ENCODE measurements at regions not wholly inside any gene's neighbourhood (a gene's known extent, or its start where the extent isn't known, plus 50 kb on each side); places are given as distances from the start of the nearest gene placed in this dataset.

DNA sequence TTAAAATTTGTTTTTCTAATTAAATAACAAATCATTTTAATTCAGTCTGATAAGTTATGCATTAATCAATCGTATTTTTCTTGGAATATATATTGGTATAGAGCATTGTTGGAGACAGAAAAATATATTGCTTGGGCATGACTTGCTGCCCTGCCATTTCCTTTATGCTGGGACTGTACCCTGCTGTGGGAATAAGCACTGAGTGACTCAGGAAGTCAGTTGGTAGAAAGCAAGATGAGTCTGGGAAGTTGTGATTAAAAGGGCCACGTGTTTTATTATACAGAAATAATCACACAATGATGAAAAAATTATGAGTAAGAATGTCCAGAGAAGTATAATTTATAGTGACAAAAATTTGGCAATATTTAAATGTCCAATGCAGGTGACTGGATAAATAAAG lies 139.5 kb downstream of the KIF18A start:
- no peak overlapping the region for H2AFZ ChIP-seq (ENCODE audit: control insufficient read depth, low read depth, low read length)
- H3K4me1 ChIP-seq (ENCODE audit: control insufficient read depth, insufficient read depth, low read length) = no peaks in the 10 kb centered on the region
- no peaks in the 10 kb centered on the region for H3K36me3 ChIP-seq (ENCODE audit: control insufficient read depth in 2 of 2, insufficient read depth in 2 of 2, low read length in 1 of 2)
- DNase-seq (ENCODE audit: low read depth, low spot score) (no peak), FAIRE-seq (no peak), ATAC-seq (no peak)
- WGBS (ENCODE audit: insufficient coverage, insufficient replicate concordance, low lambda C conversion rate, missing lambda C conversion rate) = 0% methylated on average over 2 of the region's 2 CpGs
- H3K27me3 ChIP-seq (replicated peaks in 1 of 2; ENCODE audit: control insufficient read depth in 2 of 2, insufficient read depth in 2 of 2, low read length in 1 of 2) = no peaks in the 10 kb centered on the region
- H3K9me3 ChIP-seq (replicated peaks; ENCODE audit: control insufficient read depth, insufficient read depth, low read length) = no peaks in the 10 kb centered on the region
- no peak overlapping the region for H3K4me2 ChIP-seq (ENCODE audit: control insufficient read depth, insufficient read depth)
- no peak overlapping the region for H3K9ac ChIP-seq (ENCODE audit: control insufficient read depth, insufficient read depth, low read length)
- RAD21 ChIA-PET (ENCODE audit: unreplicated experiment) = no interaction called here
- H4K20me1 ChIP-seq (ENCODE audit: control insufficient read depth, insufficient read depth) = no peaks in the 10 kb centered on the region
- CTCF ChIA-PET = no interaction called here
- SMC1A ChIA-PET (ENCODE audit: uncharacterized antibody, unreplicated experiment) = no interaction called here
- in situ Hi-C loops (cut with MboI) = no loop called here
- no peak overlapping the region for H3K27ac ChIP-seq (ENCODE audit: control insufficient read depth, insufficient read depth)
- POLR2A ChIA-PET = no interaction called here
- H3K4me3 ChIP-seq = no peak overlapping the region
- TF ChIP-seq JUND (IDR thresholded peaks at IDR 0.05; ENCODE audit: low read depth, low read length) = no peak
- no peak for TF ChIP-seq CREB1 (IDR thresholded peaks at IDR 0.05; ENCODE audit: low read depth)
- no peak for TF ChIP-seq RAD21 (IDR thresholded peaks at IDR 0.05; ENCODE audit: insufficient read depth, low read depth, low read length)
- TF ChIP-seq LARP7 (IDR thresholded peaks at IDR 0.05) = no peak
- no peak for TF ChIP-seq KAT2A (conservative IDR thresholded peaks at IDR 0.05; ENCODE audit: control insufficient read depth, low read depth, low read length)
- no peak for TF ChIP-seq RELA (IDR thresholded peaks at IDR 0.05; ENCODE audit: borderline replicate concordance, partially characterized antibody)
- no peak for TF ChIP-seq SPI1 (IDR thresholded peaks at IDR 0.05; ENCODE audit: borderline replicate concordance, insufficient read depth, low read depth, low read length)
- TF ChIP-seq, protein P1, sequence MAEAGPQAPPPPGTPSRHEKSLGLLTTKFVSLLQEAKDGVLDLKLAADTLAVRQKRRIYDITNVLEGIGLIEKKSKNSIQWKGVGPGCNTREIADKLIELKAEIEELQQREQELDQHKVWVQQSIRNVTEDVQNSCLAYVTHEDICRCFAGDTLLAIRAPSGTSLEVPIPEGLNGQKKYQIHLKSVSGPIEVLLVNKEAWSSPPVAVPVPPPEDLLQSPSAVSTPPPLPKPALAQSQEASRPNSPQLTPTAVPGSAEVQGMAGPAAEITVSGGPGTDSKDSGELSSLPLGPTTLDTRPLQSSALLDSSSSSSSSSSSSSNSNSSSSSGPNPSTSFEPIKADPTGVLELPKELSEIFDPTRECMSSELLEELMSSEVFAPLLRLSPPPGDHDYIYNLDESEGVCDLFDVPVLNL (IDR thresholded peaks at IDR 0.05; ENCODE audit: low read depth, low read length) = no peak
- TF ChIP-seq HCFC1 (IDR thresholded peaks at IDR 0.05; ENCODE audit: low read length) = no peak
- TF ChIP-seq EGR1 (IDR thresholded peaks at IDR 0.05; ENCODE audit: borderline replicate concordance in 1 of 2, low read depth in 2 of 2, low read length in 2 of 2) = no peak
- TF ChIP-seq RAD51 (IDR thresholded peaks at IDR 0.05) = no peak
- TF ChIP-seq NR2F1 (conservative IDR thresholded peaks at IDR 0.05) = no peak
- no peak for TF ChIP-seq RCOR1 (conservative IDR thresholded peaks at IDR 0.05; ENCODE audit: low read depth, low read length)
- TF ChIP-seq ZBED1 (IDR thresholded peaks at IDR 0.05; ENCODE audit: borderline replicate concordance) = no peak
- TF ChIP-seq, protein P2, sequence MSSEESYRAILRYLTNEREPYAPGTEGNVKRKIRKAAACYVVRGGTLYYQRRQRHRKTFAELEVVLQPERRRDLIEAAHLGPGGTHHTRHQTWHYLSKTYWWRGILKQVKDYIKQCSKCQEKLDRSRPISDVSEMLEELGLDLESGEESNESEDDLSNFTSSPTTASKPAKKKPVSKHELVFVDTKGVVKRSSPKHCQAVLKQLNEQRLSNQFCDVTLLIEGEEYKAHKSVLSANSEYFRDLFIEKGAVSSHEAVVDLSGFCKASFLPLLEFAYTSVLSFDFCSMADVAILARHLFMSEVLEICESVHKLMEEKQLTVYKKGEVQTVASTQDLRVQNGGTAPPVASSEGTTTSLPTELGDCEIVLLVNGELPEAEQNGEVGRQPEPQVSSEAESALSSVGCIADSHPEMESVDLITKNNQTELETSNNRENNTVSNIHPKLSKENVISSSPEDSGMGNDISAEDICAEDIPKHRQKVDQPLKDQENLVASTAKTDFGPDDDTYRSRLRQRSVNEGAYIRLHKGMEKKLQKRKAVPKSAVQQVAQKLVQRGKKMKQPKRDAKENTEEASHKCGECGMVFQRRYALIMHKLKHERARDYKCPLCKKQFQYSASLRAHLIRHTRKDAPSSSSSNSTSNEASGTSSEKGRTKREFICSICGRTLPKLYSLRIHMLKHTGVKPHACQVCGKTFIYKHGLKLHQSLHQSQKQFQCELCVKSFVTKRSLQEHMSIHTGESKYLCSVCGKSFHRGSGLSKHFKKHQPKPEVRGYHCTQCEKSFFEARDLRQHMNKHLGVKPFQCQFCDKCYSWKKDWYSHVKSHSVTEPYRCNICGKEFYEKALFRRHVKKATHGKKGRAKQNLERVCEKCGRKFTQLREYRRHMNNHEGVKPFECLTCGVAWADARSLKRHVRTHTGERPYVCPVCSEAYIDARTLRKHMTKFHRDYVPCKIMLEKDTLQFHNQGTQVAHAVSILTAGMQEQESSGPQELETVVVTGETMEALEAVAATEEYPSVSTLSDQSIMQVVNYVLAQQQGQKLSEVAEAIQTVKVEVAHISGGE (CRISPR knock-in tag; IDR thresholded peaks at IDR 0.05) = no peak
- no TSS peak for BruUV-seq (replicated peaks)
- intact Hi-C loops (cut with micrococcal nuclease; ENCODE audit: unreplicated experiment) = no loop called here
- H3K79me2 ChIP-seq (ENCODE audit: control insufficient read depth, insufficient read depth, low read length) = no peaks in the 10 kb centered on the region
